Transverse colon (tissue), 4 donors: ENCODE measurements at regions not wholly inside any gene's neighbourhood (a gene's known extent, or its start where the extent isn't known, plus 50 kb on each side); places are given as distances from the start of the nearest gene placed in this dataset.

ENCODE experiments used
- DNase-seq: peaks from one replicate; pipeline ENCODE4 v3.0.0-alpha.2; 2019
- H3K27ac ChIP-seq, 4 donors: fragments of 200-600 bp; sonication (generic); 2 replicates each; pipeline ENCODE4 v1.5.1; 2016 to 2018; ENCODE audit warnings: inconsistent platforms in 4 of 4
- H3K27me3 ChIP-seq: fragments of 200-600 bp; sonication (generic); 2 replicates; pipeline ENCODE4 v1.5.1; 2017; ENCODE audit warnings: inconsistent platforms
- H3K36me3 ChIP-seq, 4 donors: fragments of 200-600 bp; sonication (generic); 2 replicates each; pipeline ENCODE4 v1.5.1; 2017 to 2019; ENCODE audit warnings: inconsistent platforms in 4 of 4
- H3K4me1 ChIP-seq, 4 donors: fragments of 200-600 bp; sonication (generic); 2 replicates each; pipeline ENCODE4 v1.5.1; 2017 to 2020; ENCODE audit warnings: inconsistent platforms in 4 of 4
- H3K4me3 ChIP-seq, 4 donors: fragments of 200-600 bp; sonication (generic); 1 replicate in 1 of 4; 2 replicates in 3 of 4; pipeline versions ENCODE4 v1.5.1 to v1.6.1; 2017 to 2019; ENCODE audit warnings: inconsistent platforms in 4 of 4
- H3K9me3 ChIP-seq, 2 donors: fragments of 200-600 bp; sonication (generic); 2 replicates each; pipeline ENCODE4 v1.5.1; 2017 to 2019; ENCODE audit warnings: inconsistent platforms in 2 of 2
- EP300 ChIP-seq: sonication (generic); formaldehyde crosslinking; IDR thresholded peaks from one replicate; pipeline ENCODE4 v1.6.1; 2017; ENCODE audit warnings: antibody characterized with exemption, low read depth
- POLR2A ChIP-seq: fragments of 450-650 bp; IDR thresholded peaks from one replicate; pipeline ENCODE4 v1.6.1; 2016; ENCODE audit warnings: antibody characterized with exemption, mild to moderate bottlenecking, moderate library complexity
- POLR2AphosphoS5 ChIP-seq, 3 donors: sonication (generic); formaldehyde crosslinking; IDR thresholded peaks; one replicate each; pipeline ENCODE4 v1.6.1; 2016; ENCODE audit warnings: antibody characterized with exemption in 3 of 3
- WGBS, 2 donors: methylation state at CpG; one replicate each; pipeline ENCODE4 v1.1.5; 2018; ENCODE audit warnings: low coverage in 1 of 2; 5-methylcytosine and 5-hydroxymethylcytosine counted together
- in situ Hi-C, 4 donors: fragments of 200-750 bp; cut with MboI; loops; one replicate each; pipeline versions ENCODE4 v1.15.0 to v1.15.1; 2017; ENCODE audit warnings: low sequenced_read_pairs in 3 of 4, low pct_ligation_motif_present in 1 of 4, low pct_unique_long_range_greater_than_20kb in 1 of 4
- intact Hi-C: fragments of 100-400 bp; cut with DNase I; formaldehyde crosslinking; loops from one replicate; pipeline ENCODE4 v1.15.1; 2023; ENCODE audit warnings: low total_unique reads
- TF ChIP-seq, protein P1 (sequence below), 5 experiments: fragments of 200-600 bp in 3 of 5; fragments of 450-650 bp in 2 of 5; sonication (generic) in 3 of 5; IDR thresholded peaks; 1 replicate in 2 of 5; 2 replicates in 3 of 5; pipeline ENCODE4 v1.5.1; 2016 to 2017; ENCODE audit warnings: antibody characterized with exemption in 5 of 5, inconsistent platforms in 3 of 5, mild to moderate bottlenecking in 2 of 5, moderate library complexity in 1 of 5

DNA sequence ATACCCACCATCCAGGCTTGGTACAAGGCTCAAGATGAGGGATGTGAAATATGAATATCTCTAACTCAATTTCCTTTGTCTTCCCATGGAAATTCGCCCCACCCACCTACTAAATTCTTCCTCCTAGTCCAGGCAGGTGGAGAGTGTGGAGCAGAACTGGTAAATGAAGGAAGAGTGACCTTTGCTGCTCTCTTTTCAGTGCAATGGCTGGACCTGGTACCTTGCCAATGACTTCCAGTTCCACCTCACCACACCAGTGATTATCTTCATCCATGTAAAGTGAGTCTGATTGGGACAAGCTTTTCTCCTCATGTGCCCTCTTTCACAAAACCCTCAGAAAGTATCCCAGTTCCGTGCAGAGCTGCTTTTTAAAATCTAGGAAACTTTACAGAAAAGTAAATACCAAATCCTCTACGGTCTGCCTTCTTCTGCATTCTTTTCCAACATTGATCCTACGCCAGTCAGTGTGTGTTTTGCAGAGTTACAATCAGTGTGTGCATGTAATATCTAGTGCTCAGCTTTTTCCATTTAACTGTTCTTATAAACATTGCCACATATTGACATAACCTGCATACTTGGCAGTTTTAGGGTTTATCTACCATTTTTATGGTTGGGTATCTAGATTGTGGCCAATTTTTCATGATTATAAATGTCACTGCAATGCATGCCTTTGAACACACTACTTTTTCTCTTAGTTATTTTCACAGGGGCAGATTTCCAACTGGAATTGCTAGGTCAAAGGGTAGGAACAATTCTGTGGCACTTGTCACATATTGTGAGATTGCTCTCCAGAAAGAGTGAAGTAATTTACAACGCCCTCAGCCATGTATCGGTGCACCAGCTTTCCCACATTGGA lies 86.5 kb upstream of the SEC11C start:
- H3K27me3 ChIP-seq, result no peaks in the 10 kb centered on the region
- WGBS, 2 donors, result 29 to 40% methylated on average over 6 of the region's 6 CpGs
- in situ Hi-C loops (loop anchor here (10.0 to 25.0 kb wide), 4 partner anchors 268 to 666 kb away; no protein-coding TSS in a partner anchor), intact Hi-C loops (no loop called here)
- peaks cover 0 to 4% (median 0%) of the 10 kb centered on the region in 4 donors for H3K4me1 ChIP-seq
- no peaks in the 10 kb centered on the region for H3K9me3 ChIP-seq
- H3K4me3 ChIP-seq, result no peak overlapping the region
- TF ChIP-seq POLR2A (no peak), POLR2AphosphoS5 (IDR thresholded peaks at IDR 0.05) (no peak), EP300 (no peak)
- TF ChIP-seq, protein P1, sequence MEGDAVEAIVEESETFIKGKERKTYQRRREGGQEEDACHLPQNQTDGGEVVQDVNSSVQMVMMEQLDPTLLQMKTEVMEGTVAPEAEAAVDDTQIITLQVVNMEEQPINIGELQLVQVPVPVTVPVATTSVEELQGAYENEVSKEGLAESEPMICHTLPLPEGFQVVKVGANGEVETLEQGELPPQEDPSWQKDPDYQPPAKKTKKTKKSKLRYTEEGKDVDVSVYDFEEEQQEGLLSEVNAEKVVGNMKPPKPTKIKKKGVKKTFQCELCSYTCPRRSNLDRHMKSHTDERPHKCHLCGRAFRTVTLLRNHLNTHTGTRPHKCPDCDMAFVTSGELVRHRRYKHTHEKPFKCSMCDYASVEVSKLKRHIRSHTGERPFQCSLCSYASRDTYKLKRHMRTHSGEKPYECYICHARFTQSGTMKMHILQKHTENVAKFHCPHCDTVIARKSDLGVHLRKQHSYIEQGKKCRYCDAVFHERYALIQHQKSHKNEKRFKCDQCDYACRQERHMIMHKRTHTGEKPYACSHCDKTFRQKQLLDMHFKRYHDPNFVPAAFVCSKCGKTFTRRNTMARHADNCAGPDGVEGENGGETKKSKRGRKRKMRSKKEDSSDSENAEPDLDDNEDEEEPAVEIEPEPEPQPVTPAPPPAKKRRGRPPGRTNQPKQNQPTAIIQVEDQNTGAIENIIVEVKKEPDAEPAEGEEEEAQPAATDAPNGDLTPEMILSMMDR (IDR thresholded peaks at IDR 0.05), result no peak
- no peaks in the 10 kb centered on the region for H3K36me3 ChIP-seq
- DNase-seq, result no peak
- H3K27ac ChIP-seq, result no peak overlapping the region

DNA sequence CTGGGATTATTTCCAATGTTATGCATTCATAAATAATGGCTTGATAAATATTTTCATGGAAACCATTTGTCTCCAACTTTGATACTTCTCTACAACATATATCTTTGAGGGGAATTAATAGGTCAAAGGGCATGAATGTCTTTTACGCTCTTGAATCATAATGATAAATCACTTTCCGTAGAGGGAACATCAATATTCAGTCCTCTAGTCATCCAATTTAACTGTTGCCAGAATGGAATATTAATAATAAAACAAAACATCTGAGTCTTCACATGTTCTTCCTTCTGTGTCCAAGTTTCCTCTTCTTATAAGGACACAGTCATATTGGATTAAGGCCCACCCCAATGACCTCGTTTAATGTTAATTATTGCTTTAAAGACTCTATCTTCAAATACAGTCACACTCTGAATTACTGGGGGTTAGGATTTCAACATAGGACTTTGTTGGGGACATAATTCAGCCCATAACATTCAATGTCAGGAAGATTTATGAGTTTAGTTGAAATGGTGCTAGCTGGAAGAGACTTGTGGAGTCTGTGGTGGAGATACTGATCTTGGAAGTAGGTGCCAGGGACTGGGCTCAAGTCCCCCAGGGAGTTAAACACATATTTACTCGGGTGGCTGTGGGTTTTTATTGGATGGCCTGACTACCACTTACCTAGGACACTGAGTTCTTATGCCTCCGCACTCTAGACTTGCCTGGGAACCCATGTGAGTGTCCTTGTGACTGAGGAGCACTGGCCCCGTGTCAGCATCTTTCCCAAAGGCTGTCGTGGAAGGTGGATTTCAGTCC lies 85.0 kb upstream of the SEC11C start:
- Histone ChIP-seq H3K36me3 (no peaks in the 10 kb centered on the region), H3K27ac (no peak overlapping the region), H3K4me1 (peaks cover 0 to 4% (median 0%) of the 10 kb centered on the region in 4 donors), H3K9me3 (no peaks in the 10 kb centered on the region), H3K4me3 (no peak overlapping the region), H3K27me3 (no peaks in the 10 kb centered on the region)
- no peak for DNase-seq
- WGBS, 2 donors, result 63 to 67% methylated on average over 7 of the region's 7 CpGs
- in situ Hi-C loops, result loop anchor here (5.0 to 25.0 kb wide), 6 partner anchors 267 to 667 kb away; no protein-coding TSS in a partner anchor
- TF ChIP-seq EP300 (no peak), POLR2A (no peak), POLR2AphosphoS5 (IDR thresholded peaks at IDR 0.05) (no peak)
- TF ChIP-seq, protein P1 (IDR thresholded peaks at IDR 0.05), result no peak
- intact Hi-C loops, result no loop called here

DNA sequence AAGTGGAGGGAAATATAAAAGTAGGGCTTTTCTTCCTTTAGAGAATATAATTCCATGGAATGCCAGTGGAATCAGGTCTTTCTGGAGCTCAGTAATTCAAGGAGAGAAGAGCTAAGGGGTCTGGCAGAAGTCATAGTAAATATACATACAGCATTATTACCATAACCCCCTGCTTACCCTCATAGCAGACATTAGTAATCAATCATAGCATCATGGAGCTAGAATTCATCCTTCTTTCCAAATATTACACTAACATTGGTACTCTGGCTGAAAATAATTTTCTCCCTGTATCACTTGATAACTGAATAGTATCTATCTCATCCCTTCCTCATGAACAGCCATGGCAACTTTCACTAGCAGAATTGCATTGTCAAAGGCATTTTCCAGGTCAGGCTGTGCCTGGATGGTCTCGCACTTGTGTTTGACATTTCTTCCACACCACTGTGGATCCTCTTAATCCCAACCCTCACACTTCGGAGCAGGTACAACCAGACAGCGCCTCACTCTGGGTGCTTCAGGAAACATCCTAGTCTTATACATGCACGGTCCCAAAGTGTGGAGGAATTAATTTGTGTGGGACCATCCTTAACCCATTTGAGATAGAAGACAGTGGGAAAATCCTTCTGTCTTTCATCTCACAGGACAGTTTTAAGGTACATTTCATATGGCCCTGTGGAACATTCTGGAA lies 84.2 kb upstream of the SEC11C start:
- H3K4me3 ChIP-seq, result no peak overlapping the region
- no peak overlapping the region for H3K27ac ChIP-seq
- no peaks in the 10 kb centered on the region for H3K27me3 ChIP-seq
- TF ChIP-seq POLR2AphosphoS5 (IDR thresholded peaks at IDR 0.05) (no peak), POLR2A (no peak), EP300 (no peak)
- TF ChIP-seq, protein P1 (IDR thresholded peaks at IDR 0.05), result no peak
- DNase-seq, result no peak
- no peaks in the 10 kb centered on the region for H3K36me3 ChIP-seq
- intact Hi-C loops (no loop called here), in situ Hi-C loops (loop anchor here (5.0 to 25.0 kb wide), 6 partner anchors 268 to 668 kb away; no protein-coding TSS in a partner anchor)
- WGBS, 2 donors, result 96 to 100% methylated on average over 1 to 4 of the region's 4 CpGs
- no peaks in the 10 kb centered on the region for H3K9me3 ChIP-seq
- peaks cover 0 to 4% (median 0%) of the 10 kb centered on the region in 4 donors for H3K4me1 ChIP-seq
